Endothelial cell of umbilical vein (primary cell): ENCODE measurements at regions not wholly inside any gene's neighbourhood (a gene's known extent, or its start where the extent isn't known, plus 50 kb on each side); places are given as distances from the start of the nearest gene placed in this dataset.

Experiments
- BruUV-seq: library from RNA; stranded (reverse); fragments of 400-500 nt; replicated peaks from 2 replicates; lab custom pipeline; 2021; lab: Mats Ljungman, UMichigan
- CTCF ChIA-PET: fragments of 300-600, 350-600 bp; sonication (Branson Sonifier 250); formaldehyde crosslinking; loops from one replicate; lab custom pipeline; 2021; ENCODE audit warnings: antibody characterized with exemption, inconsistent platforms; lab: Charles Lee
- POLR2A ChIA-PET: fragments of 300-600, 350-600 bp; sonication (Branson Sonifier 250); formaldehyde crosslinking; loops from one replicate; lab custom pipeline; 2021; ENCODE audit warnings: antibody characterized with exemption, inconsistent platforms; lab: Charles Lee
- DNase-seq: peaks from one replicate; pipeline ENCODE4 v3.0.0-alpha.2; 2011; ENCODE audit warnings: low read depth, low spot score
- FAIRE-seq: peaks from 2 replicates; lab custom pipeline; 2011; peaks lifted over from hg19 to GRCh38; lab: Jason Lieb, UNC
- H2AFZ ChIP-seq: 2 replicates; pipeline ENCODE4 v1.6.0; 2012; ENCODE audit warnings: low read depth, low read length, control low read depth, inconsistent platforms
- H3K27ac ChIP-seq: 2 replicates; pipeline ENCODE4 v1.5.1; 2011; ENCODE audit warnings: low read depth, mild to moderate bottlenecking, control low read depth, low read length, moderate library complexity; ENCODE audit not compliant: insufficient read depth
- H3K27me3 ChIP-seq, 2 experiments: 2 replicates each; pipeline versions ENCODE4 v1.6.0 to v1.6.1; 2011; ENCODE audit warnings: low read length in 2 of 2, mixed read lengths in 1 of 2; ENCODE audit not compliant: control insufficient read depth in 2 of 2, insufficient read depth in 2 of 2
- H3K36me3 ChIP-seq, 2 experiments: 2 replicates in 1 of 2; 3 replicates in 1 of 2; pipeline ENCODE4 v1.5.1; 2011; ENCODE audit warnings: low read length in 2 of 2, mild to moderate bottlenecking in 1 of 2, moderate library complexity in 1 of 2; ENCODE audit not compliant: control insufficient read depth in 2 of 2, insufficient read depth in 2 of 2; ENCODE audit errors: extremely low read depth in 1 of 2
- H3K4me1 ChIP-seq: 3 replicates; pipeline ENCODE4 v1.5.1; 2011; ENCODE audit warnings: mild to moderate bottlenecking, low read length; ENCODE audit not compliant: control insufficient read depth, insufficient read depth; ENCODE audit errors: extremely low read depth
- H3K4me2 ChIP-seq: 2 replicates; pipeline ENCODE4 v1.6.1; 2011; ENCODE audit warnings: low read length, control low read depth, mixed read lengths; ENCODE audit not compliant: insufficient read depth
- H3K4me3 ChIP-seq, 3 experiments: fragments of 200-600 bp in 1 of 3; sonication (generic), shearing (Covaris generic) in 1 of 3; replicated peaks in 1 of 3; 2 replicates each; pipeline ENCODE4 v1.5.1; 2011 to 2016; ENCODE audit warnings: control low read depth in 3 of 3, low read length in 3 of 3, mild to moderate bottlenecking in 2 of 3, inconsistent platforms in 1 of 3, low read depth in 1 of 3, moderate library complexity in 1 of 3; ENCODE audit not compliant: insufficient read depth in 1 of 3
- H3K79me2 ChIP-seq: 2 replicates; pipeline ENCODE4 v1.6.0; 2012; ENCODE audit warnings: low read length, inconsistent platforms; ENCODE audit not compliant: control insufficient read depth, insufficient read depth
- H3K9ac ChIP-seq: replicated peaks from 2 replicates; pipeline ENCODE3; 2011; ENCODE audit warnings: low read length, control low read depth; ENCODE audit not compliant: insufficient read depth; ENCODE audit errors: extremely low read depth
- H3K9me1 ChIP-seq: replicated peaks from 3 replicates; pipeline ENCODE4 v1.6.0; 2011; ENCODE audit warnings: mild to moderate bottlenecking, low read length; ENCODE audit not compliant: control insufficient read depth, insufficient read depth; ENCODE audit errors: extremely low read depth
- H3K9me3 ChIP-seq: replicated peaks from 2 replicates; pipeline ENCODE4 v1.5.1; 2012; ENCODE audit warnings: low read length, inconsistent platforms; ENCODE audit not compliant: control insufficient read depth, insufficient read depth
- H4K20me1 ChIP-seq: replicated peaks from 2 replicates; pipeline ENCODE3; 2011; ENCODE audit warnings: mild to moderate bottlenecking, low read length; ENCODE audit not compliant: control insufficient read depth, insufficient read depth; ENCODE audit errors: extremely low read depth
- EZH2 ChIP-seq: IDR thresholded peaks from 2 replicates; pipeline ENCODE4 v1.6.1; 2012; ENCODE audit warnings: borderline replicate concordance, low read depth, mild to moderate bottlenecking, moderate library complexity, low read length, inconsistent platforms; ENCODE audit not compliant: severe bottlenecking
- FOS ChIP-seq: IDR thresholded peaks from 2 replicates; pipeline ENCODE4 v1.6.1; 2011; ENCODE audit warnings: mild to moderate bottlenecking, low read length, moderate library complexity, borderline replicate concordance; ENCODE audit not compliant: insufficient read depth
- GATA2 ChIP-seq: IDR thresholded peaks from 2 replicates; pipeline ENCODE4 v1.7.0; 2011; ENCODE audit warnings: low read depth, mild to moderate bottlenecking, moderate library complexity, mixed read lengths, low read length; ENCODE audit not compliant: insufficient read length, insufficient read depth
- JUN ChIP-seq: IDR thresholded peaks from 2 replicates; pipeline ENCODE4 v1.6.1; 2011; ENCODE audit warnings: borderline replicate concordance, low read depth; ENCODE audit not compliant: insufficient read length, insufficient read depth
- MAX ChIP-seq: IDR thresholded peaks from 2 replicates; pipeline ENCODE4 v1.6.1; 2011; ENCODE audit not compliant: insufficient read depth, insufficient read length
- MYC ChIP-seq: IDR thresholded peaks from one replicate; pipeline ENCODE4 v1.6.1; 2011; ENCODE audit warnings: mild to moderate bottlenecking, low read depth, low read length
- POLR2A ChIP-seq: IDR thresholded peaks from 2 replicates; pipeline ENCODE4 v1.6.1; 2012; ENCODE audit warnings: low read depth, mild to moderate bottlenecking, control low read depth, low read length
- POLR2AphosphoS5 ChIP-seq: IDR thresholded peaks from 2 replicates; pipeline ENCODE4 v1.6.1; 2012; ENCODE audit warnings: low read depth, mild to moderate bottlenecking, control low read depth, low read length, moderate library complexity; ENCODE audit not compliant: insufficient read depth
- dilution Hi-C: fragments of 300-500 bp; cut with MboI; formaldehyde crosslinking; loops from one replicate; pipeline ENCODE4 v1.15.0; 2019; ENCODE audit warnings: low sequenced_read_pairs; ENCODE audit not compliant: extremely low pct_ligation_motif_present
- intact Hi-C: fragments of 100-400 bp; cut with micrococcal nuclease; formaldehyde crosslinking; loops from one replicate; pipeline ENCODE4 v1.10.0; 2022
- TF ChIP-seq, protein P1 (sequence below), 2 donors: IDR thresholded peaks; 1 replicate in 1 of 2; 2 replicates in 1 of 2; pipeline ENCODE4 v1.5.1; 2011; ENCODE audit warnings: low read length in 2 of 2, mild to moderate bottlenecking in 2 of 2, moderate library complexity in 2 of 2, control low read depth in 1 of 2, inconsistent platforms in 1 of 2, low read depth in 1 of 2; ENCODE audit not compliant: insufficient read depth in 1 of 2; ENCODE audit errors: extremely low read depth in 1 of 2

- no peaks in the 10 kb centered on the region for H3K9me3 ChIP-seq
- ChIA-PET POLR2A (no interaction called here), CTCF (no interaction called here)
- intact Hi-C loops, result no loop called here
- no peaks in the 10 kb centered on the region for H3K4me1 ChIP-seq
- H2AFZ ChIP-seq, result no peak overlapping the region
- dilution Hi-C loops, result no loop called here
- no peaks in the 10 kb centered on the region for H3K27me3 ChIP-seq
- no peaks in the 10 kb centered on the region for H4K20me1 ChIP-seq
- no peak overlapping the region for H3K27ac ChIP-seq
- no peak overlapping the region for H3K4me3 ChIP-seq
- TF ChIP-seq, protein P1, sequence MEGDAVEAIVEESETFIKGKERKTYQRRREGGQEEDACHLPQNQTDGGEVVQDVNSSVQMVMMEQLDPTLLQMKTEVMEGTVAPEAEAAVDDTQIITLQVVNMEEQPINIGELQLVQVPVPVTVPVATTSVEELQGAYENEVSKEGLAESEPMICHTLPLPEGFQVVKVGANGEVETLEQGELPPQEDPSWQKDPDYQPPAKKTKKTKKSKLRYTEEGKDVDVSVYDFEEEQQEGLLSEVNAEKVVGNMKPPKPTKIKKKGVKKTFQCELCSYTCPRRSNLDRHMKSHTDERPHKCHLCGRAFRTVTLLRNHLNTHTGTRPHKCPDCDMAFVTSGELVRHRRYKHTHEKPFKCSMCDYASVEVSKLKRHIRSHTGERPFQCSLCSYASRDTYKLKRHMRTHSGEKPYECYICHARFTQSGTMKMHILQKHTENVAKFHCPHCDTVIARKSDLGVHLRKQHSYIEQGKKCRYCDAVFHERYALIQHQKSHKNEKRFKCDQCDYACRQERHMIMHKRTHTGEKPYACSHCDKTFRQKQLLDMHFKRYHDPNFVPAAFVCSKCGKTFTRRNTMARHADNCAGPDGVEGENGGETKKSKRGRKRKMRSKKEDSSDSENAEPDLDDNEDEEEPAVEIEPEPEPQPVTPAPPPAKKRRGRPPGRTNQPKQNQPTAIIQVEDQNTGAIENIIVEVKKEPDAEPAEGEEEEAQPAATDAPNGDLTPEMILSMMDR (IDR thresholded peaks at IDR 0.05; ENCODE audit: extremely low read depth in 1 of 2, insufficient read depth in 1 of 2, low read depth in 1 of 2, low read length in 2 of 2), result no peak
- TF ChIP-seq EZH2 (no peak), MAX (no peak), GATA2 (no peak), FOS (no peak), POLR2A (no peak), POLR2AphosphoS5 (no peak), JUN (no peak), MYC (no peak)
- FAIRE-seq (no peak), DNase-seq (no peak)
- H3K4me2 ChIP-seq, result no peak overlapping the region
- H3K36me3 ChIP-seq, result no peaks in the 10 kb centered on the region
- H3K9me1 ChIP-seq, result no peaks in the 10 kb centered on the region
- no peaks in the 10 kb centered on the region for H3K79me2 ChIP-seq
- H3K9ac ChIP-seq, result no peak overlapping the region
- no TSS peak for BruUV-seq
Observed at GRCh38 chr1:230573658-230574057, 68.6 kb upstream of the COG2 start.
